NCI-H524 treated with DMSO at 0.1 percent for 48 hours (cell line): ENCODE measurements at regions not wholly inside any gene's neighbourhood (a gene's known extent, or its start where the extent isn't known, plus 50 kb on each side); places are given as distances from the start of the nearest gene placed in this dataset.

Source experiments
- DNase-seq: peaks from one replicate; lab custom pipeline; 2025; lab: John Stamatoyannopoulos, UW

GRCh38 chr10:83666762-83667161 is 472.5 kb upstream of the GHITM start:
- no peak for DNase-seq

- no peak for DNase-seq
Measured at GRCh38 chr10:83667594-83667993, 471.7 kb upstream of the GHITM start.

- DNase-seq: no peak
Measured at GRCh38 chr10:83673316-83673715, 466.0 kb upstream of the GHITM start.

GRCh38 chr10:83677795-83678194 is 461.5 kb upstream of the GHITM start:
- DNase-seq: no peak

GRCh38 chr10:83678850-83679249 is 460.5 kb upstream of the GHITM start:
- DNase-seq: no peak

GRCh38 chr10:83680470-83680891 is 458.8 kb upstream of the GHITM start:
- DNase-seq: no peak

- DNase-seq: no peak
Measured at GRCh38 chr10:83682414-83682813, 456.9 kb upstream of the GHITM start.

- DNase-seq: no peak
Measured at GRCh38 chr10:83685458-83685857, 453.9 kb upstream of the GHITM start.

GRCh38 chr10:83691791-83692596 is 447.3 kb upstream of the GHITM start:
- no peak for DNase-seq

GRCh38 chr10:83698899-83699298 is 440.4 kb upstream of the GHITM start:
- no peak for DNase-seq

GRCh38 chr10:83701799-83702198 is 437.5 kb upstream of the GHITM start:
- DNase-seq: no peak

- DNase-seq: no peak
Measured at GRCh38 chr10:83702731-83703130, 436.6 kb upstream of the GHITM start.

- no peak for DNase-seq
Measured at GRCh38 chr10:83706120-83706519, 433.2 kb upstream of the GHITM start.

- DNase-seq: no peak
Measured at GRCh38 chr10:83706952-83707582, 432.2 kb upstream of the GHITM start.

- DNase-seq: no peak
Measured at GRCh38 chr10:83713423-83713822, 425.9 kb upstream of the GHITM start.

- DNase-seq: no peak
Measured at GRCh38 chr10:83723080-83723479, 416.2 kb upstream of the GHITM start.

- no peak for DNase-seq
Measured at GRCh38 chr10:83724471-83725241, 414.7 kb upstream of the GHITM start.

- no peak for DNase-seq
Measured at GRCh38 chr10:83725567-83725966, 413.7 kb upstream of the GHITM start.

GRCh38 chr10:83734278-83734677 is 405.0 kb upstream of the GHITM start:
- DNase-seq: no peak

- no peak for DNase-seq
Measured at GRCh38 chr10:83736008-83736407, 403.3 kb upstream of the GHITM start.

GRCh38 chr10:83750604-83751003 is 388.7 kb upstream of the GHITM start:
- no peak for DNase-seq

GRCh38 chr10:83753490-83753889 is 385.8 kb upstream of the GHITM start:
- DNase-seq: no peak

GRCh38 chr10:83754857-83755256 is 384.5 kb upstream of the GHITM start:
- DNase-seq: no peak
